Endothelial cell of umbilical vein (primary cell): ENCODE measurements at regions not wholly inside any gene's neighbourhood (a gene's known extent, or its start where the extent isn't known, plus 50 kb on each side); places are given as distances from the start of the nearest gene placed in this dataset.

Experiments used
- BruUV-seq: library from RNA; stranded (reverse); fragments of 400-500 nt; replicated peaks from 2 replicates; lab custom pipeline; 2021; lab: Mats Ljungman, UMichigan
- CTCF ChIA-PET: fragments of 300-600, 350-600 bp; sonication (Branson Sonifier 250); formaldehyde crosslinking; loops from one replicate; lab custom pipeline; 2021; ENCODE audit warnings: antibody characterized with exemption, inconsistent platforms; lab: Charles Lee
- POLR2A ChIA-PET: fragments of 300-600, 350-600 bp; sonication (Branson Sonifier 250); formaldehyde crosslinking; loops from one replicate; lab custom pipeline; 2021; ENCODE audit warnings: antibody characterized with exemption, inconsistent platforms; lab: Charles Lee
- DNase-seq: peaks from one replicate; pipeline ENCODE4 v3.0.0-alpha.2; 2011; ENCODE audit warnings: low read depth, low spot score
- FAIRE-seq: peaks from 2 replicates; lab custom pipeline; 2011; peaks lifted over from hg19 to GRCh38; lab: Jason Lieb, UNC
- H2AFZ ChIP-seq: 2 replicates; pipeline ENCODE4 v1.6.0; 2012; ENCODE audit warnings: low read depth, low read length, control low read depth, inconsistent platforms
- H3K27ac ChIP-seq: 2 replicates; pipeline ENCODE4 v1.5.1; 2011; ENCODE audit warnings: low read depth, mild to moderate bottlenecking, control low read depth, low read length, moderate library complexity; ENCODE audit not compliant: insufficient read depth
- H3K27me3 ChIP-seq, 2 experiments: 2 replicates each; pipeline versions ENCODE4 v1.6.0 to v1.6.1; 2011; ENCODE audit warnings: low read length in 2 of 2, mixed read lengths in 1 of 2; ENCODE audit not compliant: control insufficient read depth in 2 of 2, insufficient read depth in 2 of 2
- H3K36me3 ChIP-seq, 2 experiments: 2 replicates in 1 of 2; 3 replicates in 1 of 2; pipeline ENCODE4 v1.5.1; 2011; ENCODE audit warnings: low read length in 2 of 2, mild to moderate bottlenecking in 1 of 2, moderate library complexity in 1 of 2; ENCODE audit not compliant: control insufficient read depth in 2 of 2, insufficient read depth in 2 of 2; ENCODE audit errors: extremely low read depth in 1 of 2
- H3K4me1 ChIP-seq: 3 replicates; pipeline ENCODE4 v1.5.1; 2011; ENCODE audit warnings: mild to moderate bottlenecking, low read length; ENCODE audit not compliant: control insufficient read depth, insufficient read depth; ENCODE audit errors: extremely low read depth
- H3K4me2 ChIP-seq: 2 replicates; pipeline ENCODE4 v1.6.1; 2011; ENCODE audit warnings: low read length, control low read depth, mixed read lengths; ENCODE audit not compliant: insufficient read depth
- H3K4me3 ChIP-seq, 3 experiments: fragments of 200-600 bp in 1 of 3; sonication (generic), shearing (Covaris generic) in 1 of 3; replicated peaks in 1 of 3; 2 replicates each; pipeline ENCODE4 v1.5.1; 2011 to 2016; ENCODE audit warnings: control low read depth in 3 of 3, low read length in 3 of 3, mild to moderate bottlenecking in 2 of 3, inconsistent platforms in 1 of 3, low read depth in 1 of 3, moderate library complexity in 1 of 3; ENCODE audit not compliant: insufficient read depth in 1 of 3
- H3K79me2 ChIP-seq: 2 replicates; pipeline ENCODE4 v1.6.0; 2012; ENCODE audit warnings: low read length, inconsistent platforms; ENCODE audit not compliant: control insufficient read depth, insufficient read depth
- H3K9ac ChIP-seq: replicated peaks from 2 replicates; pipeline ENCODE3; 2011; ENCODE audit warnings: low read length, control low read depth; ENCODE audit not compliant: insufficient read depth; ENCODE audit errors: extremely low read depth
- H3K9me1 ChIP-seq: replicated peaks from 3 replicates; pipeline ENCODE4 v1.6.0; 2011; ENCODE audit warnings: mild to moderate bottlenecking, low read length; ENCODE audit not compliant: control insufficient read depth, insufficient read depth; ENCODE audit errors: extremely low read depth
- H3K9me3 ChIP-seq: replicated peaks from 2 replicates; pipeline ENCODE4 v1.5.1; 2012; ENCODE audit warnings: low read length, inconsistent platforms; ENCODE audit not compliant: control insufficient read depth, insufficient read depth
- H4K20me1 ChIP-seq: replicated peaks from 2 replicates; pipeline ENCODE3; 2011; ENCODE audit warnings: mild to moderate bottlenecking, low read length; ENCODE audit not compliant: control insufficient read depth, insufficient read depth; ENCODE audit errors: extremely low read depth
- CTCF ChIP-seq, 2 donors: IDR thresholded peaks; 1 replicate in 1 of 2; 2 replicates in 1 of 2; pipeline ENCODE4 v1.5.1; 2011; ENCODE audit warnings: low read length in 2 of 2, mild to moderate bottlenecking in 2 of 2, moderate library complexity in 2 of 2, control low read depth in 1 of 2, inconsistent platforms in 1 of 2, low read depth in 1 of 2; ENCODE audit not compliant: insufficient read depth in 1 of 2; ENCODE audit errors: extremely low read depth in 1 of 2
- EZH2 ChIP-seq: IDR thresholded peaks from 2 replicates; pipeline ENCODE4 v1.6.1; 2012; ENCODE audit warnings: borderline replicate concordance, low read depth, mild to moderate bottlenecking, moderate library complexity, low read length, inconsistent platforms; ENCODE audit not compliant: severe bottlenecking
- FOS ChIP-seq: IDR thresholded peaks from 2 replicates; pipeline ENCODE4 v1.6.1; 2011; ENCODE audit warnings: mild to moderate bottlenecking, low read length, moderate library complexity, borderline replicate concordance; ENCODE audit not compliant: insufficient read depth
- GATA2 ChIP-seq: IDR thresholded peaks from 2 replicates; pipeline ENCODE4 v1.7.0; 2011; ENCODE audit warnings: low read depth, mild to moderate bottlenecking, moderate library complexity, mixed read lengths, low read length; ENCODE audit not compliant: insufficient read length, insufficient read depth
- JUN ChIP-seq: IDR thresholded peaks from 2 replicates; pipeline ENCODE4 v1.6.1; 2011; ENCODE audit warnings: borderline replicate concordance, low read depth; ENCODE audit not compliant: insufficient read length, insufficient read depth
- MAX ChIP-seq: IDR thresholded peaks from 2 replicates; pipeline ENCODE4 v1.6.1; 2011; ENCODE audit not compliant: insufficient read depth, insufficient read length
- MYC ChIP-seq: IDR thresholded peaks from one replicate; pipeline ENCODE4 v1.6.1; 2011; ENCODE audit warnings: mild to moderate bottlenecking, low read depth, low read length
- POLR2A ChIP-seq: IDR thresholded peaks from 2 replicates; pipeline ENCODE4 v1.6.1; 2012; ENCODE audit warnings: low read depth, mild to moderate bottlenecking, control low read depth, low read length
- POLR2AphosphoS5 ChIP-seq: IDR thresholded peaks from 2 replicates; pipeline ENCODE4 v1.6.1; 2012; ENCODE audit warnings: low read depth, mild to moderate bottlenecking, control low read depth, low read length, moderate library complexity; ENCODE audit not compliant: insufficient read depth
- dilution Hi-C: fragments of 300-500 bp; cut with MboI; formaldehyde crosslinking; loops from one replicate; pipeline ENCODE4 v1.15.0; 2019; ENCODE audit warnings: low sequenced_read_pairs; ENCODE audit not compliant: extremely low pct_ligation_motif_present
- intact Hi-C: fragments of 100-400 bp; cut with micrococcal nuclease; formaldehyde crosslinking; loops from one replicate; pipeline ENCODE4 v1.10.0; 2022

GRCh38 chr11:44366026-44366425 is 56.1 kb upstream of the ALX4 start:
- TF ChIP-seq POLR2AphosphoS5 (no peak), CTCF (IDR thresholded peaks at IDR 0.05; ENCODE audit: extremely low read depth in 1 of 2, insufficient read depth in 1 of 2, low read depth in 1 of 2, low read length in 2 of 2) (no peak), MYC (no peak), GATA2 (no peak), POLR2A (no peak), JUN (no peak), FOS (no peak), MAX (no peak), EZH2 (no peak)
- H3K4me3 ChIP-seq: no peak overlapping the region
- H3K9ac ChIP-seq: no peak overlapping the region
- ChIA-PET POLR2A (no interaction called here), CTCF (no interaction called here)
- H4K20me1 ChIP-seq: no peaks in the 10 kb centered on the region
- H3K27ac ChIP-seq: no peak overlapping the region
- no peaks in the 10 kb centered on the region for H3K9me3 ChIP-seq
- H3K79me2 ChIP-seq: no peaks in the 10 kb centered on the region
- dilution Hi-C loops: no loop called here
- FAIRE-seq (no peak), DNase-seq (no peak)
- no peak overlapping the region for H3K4me2 ChIP-seq
- H2AFZ ChIP-seq: no peak overlapping the region
- BruUV-seq: no TSS peak
- peaks cover 3 to 4% of the 10 kb centered on the region in 2 experiments for H3K27me3 ChIP-seq
- no peaks in the 10 kb centered on the region for H3K9me1 ChIP-seq
- H3K36me3 ChIP-seq: no peaks in the 10 kb centered on the region
- no peaks in the 10 kb centered on the region for H3K4me1 ChIP-seq
- intact Hi-C loops: no loop called here
